ENCODE measurements at regions not wholly inside any gene's neighbourhood (a gene's known extent, or its start where the extent isn't known, plus 50 kb on each side); places are given as distances from the start of the nearest gene placed in this dataset.

GRCh38 chr1:60832367-60832766 lies 250.0 kb upstream of the NFIA start:
- H3K27me3 Mint-ChIP-seq = peaks cover 49% of the 10 kb centered on the region
- H3K27ac Mint-ChIP-seq = no peak overlapping the region
- H3K9me3 ChIP-seq (ENCODE audit: control insufficient read depth, low read length, poor library complexity, severe bottlenecking) = no peaks in the 10 kb centered on the region
- H3K4me1 Mint-ChIP-seq = no peaks in the 10 kb centered on the region
- DNase-seq (no peak), ATAC-seq (no peak)
- no peaks in the 10 kb centered on the region for H3K36me3 Mint-ChIP-seq (ENCODE audit: low read depth)
- no peak overlapping the region for H3K4me3 Mint-ChIP-seq

- ATAC-seq (no peak), DNase-seq (no peak)
- no peaks in the 10 kb centered on the region for H3K9me3 ChIP-seq (ENCODE audit: control insufficient read depth, low read length, poor library complexity, severe bottlenecking)
- H3K4me3 Mint-ChIP-seq = no peak overlapping the region
- no peaks in the 10 kb centered on the region for H3K36me3 Mint-ChIP-seq (ENCODE audit: low read depth)
- no peak overlapping the region for H3K27ac Mint-ChIP-seq
- H3K27me3 Mint-ChIP-seq = peaks cover 46% of the 10 kb centered on the region
- no peaks in the 10 kb centered on the region for H3K4me1 Mint-ChIP-seq
Observed at GRCh38 chr1:60831780-60832179, 250.6 kb upstream of the NFIA start.

GRCh38 chr1:60828944-60829343 lies 253.4 kb upstream of the NFIA start:
- no peaks in the 10 kb centered on the region for H3K36me3 Mint-ChIP-seq (ENCODE audit: low read depth)
- no peak overlapping the region for H3K27ac Mint-ChIP-seq
- no peak for ATAC-seq
- H3K4me1 Mint-ChIP-seq = no peaks in the 10 kb centered on the region
- H3K4me3 Mint-ChIP-seq = no peak overlapping the region
- H3K27me3 Mint-ChIP-seq = peaks cover 24% of the 10 kb centered on the region
- H3K9me3 ChIP-seq (ENCODE audit: control insufficient read depth, low read length, poor library complexity, severe bottlenecking) = no peaks in the 10 kb centered on the region
- no peak for DNase-seq

GRCh38 chr1:60826320-60827094 lies 255.9 kb upstream of the NFIA start:
- Mint-ChIP-seq H3K27me3 (peaks cover 10% of the 10 kb centered on the region), H3K27ac (no peak overlapping the region), H3K4me1 (no peaks in the 10 kb centered on the region), H3K4me3 (no peak overlapping the region), H3K36me3 (ENCODE audit: low read depth) (no peaks in the 10 kb centered on the region)
- ATAC-seq = no peak
- no peak for DNase-seq
- no peaks in the 10 kb centered on the region for H3K9me3 ChIP-seq (ENCODE audit: control insufficient read depth, low read length, poor library complexity, severe bottlenecking)

GRCh38 chr1:60825593-60825992 lies 256.8 kb upstream of the NFIA start:
- H3K9me3 ChIP-seq (ENCODE audit: control insufficient read depth, low read length, poor library complexity, severe bottlenecking) = no peaks in the 10 kb centered on the region
- ATAC-seq (no peak), DNase-seq (no peak)
- H3K4me1 Mint-ChIP-seq = no peaks in the 10 kb centered on the region
- no peak overlapping the region for H3K27ac Mint-ChIP-seq
- H3K27me3 Mint-ChIP-seq = peaks cover 2% of the 10 kb centered on the region
- no peak overlapping the region for H3K4me3 Mint-ChIP-seq
- H3K36me3 Mint-ChIP-seq (ENCODE audit: low read depth) = no peaks in the 10 kb centered on the region

GRCh38 chr1:60823151-60823550 lies 259.2 kb upstream of the NFIA start:
- H3K36me3 Mint-ChIP-seq (ENCODE audit: low read depth) = no peaks in the 10 kb centered on the region
- H3K4me3 Mint-ChIP-seq = no peak overlapping the region
- H3K27ac Mint-ChIP-seq = no peak overlapping the region
- H3K27me3 Mint-ChIP-seq = no peaks in the 10 kb centered on the region
- no peaks in the 10 kb centered on the region for H3K4me1 Mint-ChIP-seq
- ATAC-seq (no peak), DNase-seq (no peak)
- H3K9me3 ChIP-seq (ENCODE audit: control insufficient read depth, low read length, poor library complexity, severe bottlenecking) = no peaks in the 10 kb centered on the region

GRCh38 chr1:60822252-60822651 lies 260.1 kb upstream of the NFIA start:
- H3K9me3 ChIP-seq (ENCODE audit: control insufficient read depth, low read length, poor library complexity, severe bottlenecking) = no peaks in the 10 kb centered on the region
- Mint-ChIP-seq H3K27ac (no peak overlapping the region), H3K27me3 (no peaks in the 10 kb centered on the region), H3K4me3 (no peak overlapping the region), H3K36me3 (ENCODE audit: low read depth) (no peaks in the 10 kb centered on the region), H3K4me1 (no peaks in the 10 kb centered on the region)
- ATAC-seq (no peak), DNase-seq (no peak)

- ATAC-seq (no peak), DNase-seq (no peak)
- Mint-ChIP-seq H3K27ac (no peak overlapping the region), H3K4me1 (no peaks in the 10 kb centered on the region), H3K27me3 (no peaks in the 10 kb centered on the region), H3K4me3 (no peak overlapping the region), H3K36me3 (ENCODE audit: low read depth) (no peaks in the 10 kb centered on the region)
- H3K9me3 ChIP-seq (ENCODE audit: control insufficient read depth, low read length, poor library complexity, severe bottlenecking) = no peaks in the 10 kb centered on the region
Observed at GRCh38 chr1:60821156-60821555, 261.2 kb upstream of the NFIA start.

GRCh38 chr1:60818969-60819701 lies 263.2 kb upstream of the NFIA start:
- peaks cover 2% of the 10 kb centered on the region for H3K27me3 Mint-ChIP-seq
- no peaks in the 10 kb centered on the region for H3K4me1 Mint-ChIP-seq
- no peak overlapping the region for H3K4me3 Mint-ChIP-seq
- no peaks in the 10 kb centered on the region for H3K36me3 Mint-ChIP-seq (ENCODE audit: low read depth)
- H3K9me3 ChIP-seq (ENCODE audit: control insufficient read depth, low read length, poor library complexity, severe bottlenecking) = no peaks in the 10 kb centered on the region
- H3K27ac Mint-ChIP-seq = no peak overlapping the region
- DNase-seq = no peak
- ATAC-seq = no peak

- no peaks in the 10 kb centered on the region for H3K9me3 ChIP-seq (ENCODE audit: control insufficient read depth, low read length, poor library complexity, severe bottlenecking)
- Mint-ChIP-seq H3K4me3 (no peak overlapping the region), H3K36me3 (ENCODE audit: low read depth) (no peaks in the 10 kb centered on the region), H3K27me3 (peaks cover 11% of the 10 kb centered on the region), H3K4me1 (no peaks in the 10 kb centered on the region), H3K27ac (no peak overlapping the region)
- no peak for DNase-seq
- no peak for ATAC-seq
Observed at GRCh38 chr1:60813071-60813470, 269.3 kb upstream of the NFIA start.

- Mint-ChIP-seq H3K27me3 (peaks cover 11% of the 10 kb centered on the region), H3K4me1 (no peaks in the 10 kb centered on the region), H3K36me3 (ENCODE audit: low read depth) (no peaks in the 10 kb centered on the region), H3K4me3 (no peak overlapping the region), H3K27ac (no peak overlapping the region)
- ATAC-seq (no peak), DNase-seq (no peak)
- H3K9me3 ChIP-seq (ENCODE audit: control insufficient read depth, low read length, poor library complexity, severe bottlenecking) = no peaks in the 10 kb centered on the region
Observed at GRCh38 chr1:60809204-60809980, 273.0 kb upstream of the NFIA start.

GRCh38 chr1:60808676-60809075 lies 273.7 kb upstream of the NFIA start:
- ATAC-seq = no peak
- Mint-ChIP-seq H3K27me3 (peaks cover 6% of the 10 kb centered on the region), H3K27ac (no peak overlapping the region), H3K36me3 (ENCODE audit: low read depth) (no peaks in the 10 kb centered on the region), H3K4me1 (no peaks in the 10 kb centered on the region), H3K4me3 (no peak overlapping the region)
- no peak for DNase-seq
- H3K9me3 ChIP-seq (ENCODE audit: control insufficient read depth, low read length, poor library complexity, severe bottlenecking) = no peaks in the 10 kb centered on the region

GRCh38 chr1:60802884-60803283 lies 279.5 kb upstream of the NFIA start:
- Mint-ChIP-seq H3K27ac (no peak overlapping the region), H3K27me3 (no peaks in the 10 kb centered on the region), H3K4me1 (no peaks in the 10 kb centered on the region), H3K36me3 (ENCODE audit: low read depth) (no peaks in the 10 kb centered on the region), H3K4me3 (no peak overlapping the region)
- ATAC-seq (no peak), DNase-seq (no peak)
- no peaks in the 10 kb centered on the region for H3K9me3 ChIP-seq (ENCODE audit: control insufficient read depth, low read length, poor library complexity, severe bottlenecking)

Measured in T-helper 17 cell (primary cell).